ENCODE measurements at regions not wholly inside any gene's neighbourhood (a gene's known extent, or its start where the extent isn't known, plus 50 kb on each side); places are given as distances from the start of the nearest gene placed in this dataset.

DNA sequence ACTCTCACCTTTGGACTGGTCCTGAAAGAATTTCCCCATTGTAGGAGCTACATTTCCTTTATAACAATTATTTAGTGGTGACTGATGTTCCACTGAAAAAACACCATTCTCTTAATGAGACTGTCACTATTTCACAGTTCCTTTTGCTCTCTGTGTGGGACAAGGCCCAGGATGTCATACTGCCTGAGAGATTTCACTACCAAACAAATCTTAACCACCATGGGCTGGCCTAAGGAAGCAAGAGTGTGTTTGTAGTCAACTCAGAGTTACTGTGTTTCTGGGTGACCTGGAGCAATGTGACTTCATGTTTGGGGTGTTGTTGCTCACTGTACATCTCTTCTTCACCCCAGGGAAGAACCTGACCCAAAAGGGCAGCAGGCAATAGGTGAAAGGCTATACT, 50.1 kb upstream of the ZNF608 start:
- DNase-seq (ENCODE audit: low spot score) = no peak
- in situ Hi-C loops (cut with HindIII; ENCODE audit: extremely low pct_ligation_motif_present, low pct_unique_long_range_greater_than_20kb) = no loop called here
- H3K79me2 ChIP-seq (ENCODE audit: insufficient read depth, low read length) = no peaks in the 10 kb centered on the region
- no peak overlapping the region for H3K4me2 ChIP-seq (ENCODE audit: low read depth, low read length)
- H3K4me1 ChIP-seq (ENCODE audit: insufficient read depth, low read length) = no peaks in the 10 kb centered on the region
- FAIRE-seq = no peak
- no peaks in the 10 kb centered on the region for H4K20me1 ChIP-seq (ENCODE audit: insufficient read depth, low read length)
- no TSS peak for BruUV-seq (replicated peaks)
- no peaks in the 10 kb centered on the region; a peak in 2 of 5 replicates for H3K27me3 ChIP-seq (ENCODE audit: control insufficient read depth in 1 of 2, insufficient read depth in 2 of 2, low read length in 2 of 2)
- ChIA-PET POLR2A (no interaction called here), CTCF (ENCODE audit: low intra/inter-chr PET ratio, low total read pairs) (no interaction called here)
- H3K27ac ChIP-seq (ENCODE audit: extremely low read length, insufficient read depth, low read length) = no peak overlapping the region
- no peak for ATAC-seq
- H3K9me3 ChIP-seq (ENCODE audit: low read length) = no peaks in the 10 kb centered on the region
- H3K9ac ChIP-seq (ENCODE audit: insufficient read depth, low read depth, low read length) = no peak overlapping the region
- H3K36me3 ChIP-seq (replicated peaks in 1 of 2; ENCODE audit: control insufficient read depth in 1 of 2, insufficient read depth in 2 of 2, low read length in 2 of 2) = no peaks in the 10 kb centered on the region
- no peak overlapping the region for H2AFZ ChIP-seq (ENCODE audit: low read length)
- intact Hi-C loops (cut with micrococcal nuclease; ENCODE audit: unreplicated experiment) = no loop called here
- H3K4me3 ChIP-seq (replicated peaks in 1 of 3; ENCODE audit: insufficient read depth in 1 of 3, low read depth in 2 of 3, low read length in 3 of 3) = no peak overlapping the region
- no peak for TF ChIP-seq ZNF841 (CRISPR knock-in tag; IDR thresholded peaks at IDR 0.05; ENCODE audit: borderline replicate concordance)

GRCh38 chr5:124797665-124798087, 51.2 kb upstream of the ZNF608 start:
- Histone ChIP-seq H3K79me2 (ENCODE audit: insufficient read depth, low read length) (no peaks in the 10 kb centered on the region), H3K9me3 (ENCODE audit: low read length) (no peaks in the 10 kb centered on the region), H3K4me3 (replicated peaks in 1 of 3; ENCODE audit: insufficient read depth in 1 of 3, low read depth in 2 of 3, low read length in 3 of 3) (no peak overlapping the region), H3K27ac (ENCODE audit: extremely low read length, insufficient read depth, low read length) (no peak overlapping the region), H3K36me3 (replicated peaks in 1 of 2; ENCODE audit: control insufficient read depth in 1 of 2, insufficient read depth in 2 of 2, low read length in 2 of 2) (no peaks in the 10 kb centered on the region), H3K27me3 (ENCODE audit: control insufficient read depth in 1 of 2, insufficient read depth in 2 of 2, low read length in 2 of 2) (no peaks in the 10 kb centered on the region; a peak in 2 of 5 replicates), H4K20me1 (ENCODE audit: insufficient read depth, low read length) (no peaks in the 10 kb centered on the region), H2AFZ (ENCODE audit: low read length) (no peak overlapping the region), H3K4me2 (ENCODE audit: low read depth, low read length) (no peak overlapping the region), H3K4me1 (ENCODE audit: insufficient read depth, low read length) (no peaks in the 10 kb centered on the region), H3K9ac (ENCODE audit: insufficient read depth, low read depth, low read length) (no peak overlapping the region)
- no peak for TF ChIP-seq ZNF616 (CRISPR knock-in tag; IDR thresholded peaks at IDR 0.05; ENCODE audit: low read depth)
- no peak for TF ChIP-seq KLF12 (CRISPR knock-in tag; IDR thresholded peaks at IDR 0.05; ENCODE audit: borderline replicate concordance)
- TF ChIP-seq FOXK1 (CRISPR knock-in tag; IDR thresholded peaks at IDR 0.05; ENCODE audit: borderline replicate concordance, low read depth) = no peak
- TF ChIP-seq CCDC6 (CRISPR knock-in tag; IDR thresholded peaks at IDR 0.05) = no peak
- TF ChIP-seq ZFP36 (IDR thresholded peaks at IDR 0.05; ENCODE audit: borderline replicate concordance, low read depth, low read length, partially characterized antibody) = no peak
- no peak for TF ChIP-seq EP300 (IDR thresholded peaks at IDR 0.05; ENCODE audit: low read depth in 2 of 2, low read length in 2 of 2)
- no peak for TF ChIP-seq EP300 (CRISPR knock-in tag; IDR thresholded peaks at IDR 0.05; ENCODE audit: borderline replicate concordance)
- TF ChIP-seq ZNF207 (IDR thresholded peaks at IDR 0.05; ENCODE audit: borderline replicate concordance) = no peak
- no peak for TF ChIP-seq FOXA3 (CRISPR knock-in tag; IDR thresholded peaks at IDR 0.05)
- no peak for TF ChIP-seq NR1H2 (CRISPR knock-in tag; IDR thresholded peaks at IDR 0.05; ENCODE audit: borderline replicate concordance, low read depth)
- TF ChIP-seq BATF2 (CRISPR knock-in tag; IDR thresholded peaks at IDR 0.05) = no peak
- no peak for TF ChIP-seq ZNF292 (CRISPR knock-in tag; IDR thresholded peaks at IDR 0.05; ENCODE audit: borderline replicate concordance, low read depth)
- TF ChIP-seq PAWR (CRISPR knock-in tag; IDR thresholded peaks at IDR 0.05; ENCODE audit: borderline replicate concordance) = no peak
- no peak for TF ChIP-seq PRMT3 (CRISPR knock-in tag; IDR thresholded peaks at IDR 0.05; ENCODE audit: borderline replicate concordance, low read depth)
- TF ChIP-seq, protein P1, sequence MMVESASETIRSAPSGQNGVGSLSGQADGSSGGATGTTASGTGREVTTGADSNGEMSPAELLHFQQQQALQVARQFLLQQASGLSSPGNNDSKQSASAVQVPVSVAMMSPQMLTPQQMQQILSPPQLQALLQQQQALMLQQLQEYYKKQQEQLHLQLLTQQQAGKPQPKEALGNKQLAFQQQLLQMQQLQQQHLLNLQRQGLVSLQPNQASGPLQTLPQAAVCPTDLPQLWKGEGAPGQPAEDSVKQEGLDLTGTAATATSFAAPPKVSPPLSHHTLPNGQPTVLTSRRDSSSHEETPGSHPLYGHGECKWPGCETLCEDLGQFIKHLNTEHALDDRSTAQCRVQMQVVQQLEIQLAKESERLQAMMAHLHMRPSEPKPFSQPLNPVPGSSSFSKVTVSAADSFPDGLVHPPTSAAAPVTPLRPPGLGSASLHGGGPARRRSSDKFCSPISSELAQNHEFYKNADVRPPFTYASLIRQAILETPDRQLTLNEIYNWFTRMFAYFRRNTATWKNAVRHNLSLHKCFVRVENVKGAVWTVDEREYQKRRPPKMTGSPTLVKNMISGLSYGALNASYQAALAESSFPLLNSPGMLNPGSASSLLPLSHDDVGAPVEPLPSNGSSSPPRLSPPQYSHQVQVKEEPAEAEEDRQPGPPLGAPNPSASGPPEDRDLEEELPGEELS (CRISPR knock-in tag; IDR thresholded peaks at IDR 0.05) = no peak
- no peak for TF ChIP-seq U2AF1 (optimal IDR thresholded peaks at IDR 0.05; ENCODE audit: low read depth, low read length)
- ChIA-PET POLR2A (no interaction called here), CTCF (ENCODE audit: low intra/inter-chr PET ratio, low total read pairs) (no interaction called here)
- ATAC-seq (no peak), DNase-seq (ENCODE audit: low spot score) (no peak), FAIRE-seq (no peak)
- BruUV-seq (replicated peaks) = no TSS peak
- 74% methylated on average over 12 of the region's 12 CpGs for WGBS (ENCODE audit: low lambda C conversion rate)
- intact Hi-C loops (cut with micrococcal nuclease; ENCODE audit: unreplicated experiment) = no loop called here
- in situ Hi-C loops (cut with HindIII; ENCODE audit: extremely low pct_ligation_motif_present, low pct_unique_long_range_greater_than_20kb) = no loop called here

Data from HepG2 (cell line).